Hematopoietic multipotent progenitor cell treated with erythropoietin and hydrocortisone succinate and interleukin-3 and kit ligand, for 8 days (in vitro differentiated cells): ENCODE measurements at regions not wholly inside any gene's neighbourhood (a gene's known extent, or its start where the extent isn't known, plus 50 kb on each side); places are given as distances from the start of the nearest gene placed in this dataset.

ENCODE experiments used
- DNase-seq: peaks from one replicate; pipeline ENCODE4 v3.0.0-alpha.2; 2015

DNA sequence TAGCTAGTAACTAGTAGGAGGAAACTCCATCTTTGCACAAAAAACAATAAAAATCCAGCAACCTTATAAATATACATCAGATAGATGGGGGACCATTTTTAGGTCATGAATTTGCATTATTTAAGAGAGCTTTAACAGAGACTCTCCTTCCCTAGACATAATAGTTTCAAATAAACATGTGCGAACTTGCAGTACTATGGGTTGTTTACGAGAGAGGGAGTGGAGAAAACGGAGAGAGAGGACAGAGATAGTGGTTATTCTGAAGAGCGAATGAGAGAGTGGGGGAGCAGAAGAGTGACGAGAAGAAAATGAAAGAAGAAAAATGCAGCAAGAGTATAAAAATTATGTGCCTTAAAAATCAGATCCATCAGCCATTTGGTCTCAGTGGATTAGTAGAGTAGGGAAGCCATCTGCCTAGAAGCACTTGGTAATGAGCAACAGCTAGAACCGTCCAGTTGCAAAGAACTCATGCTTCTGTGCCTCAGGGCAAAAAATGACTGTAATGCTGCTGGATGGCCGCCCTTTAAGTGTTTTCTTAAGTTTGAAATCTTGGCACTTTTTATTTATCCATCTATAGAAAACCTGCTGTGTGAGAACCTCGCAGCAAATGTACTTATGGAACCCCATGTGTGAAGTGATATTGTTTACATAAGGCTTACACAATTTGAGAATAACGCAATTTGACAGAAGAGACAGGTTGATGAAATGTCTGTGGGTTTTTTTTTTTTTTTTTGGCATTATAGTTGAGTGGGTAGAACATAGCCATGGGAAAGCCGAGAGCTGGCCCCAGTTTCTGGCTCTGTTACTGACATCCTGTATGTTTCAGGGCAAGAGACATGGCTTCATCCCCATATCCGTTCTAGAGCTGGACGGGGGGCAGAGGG is 95.6 kb upstream of the ZNF608 start:
- DNase-seq, result no peak

- DNase-seq, result no peak
These were observed 96.5 kb upstream of the ZNF608 start for GRCh38 chr5:124842725-124843595.

- DNase-seq, result no peak
These were observed 97.1 kb upstream of the ZNF608 start for GRCh38 chr5:124843596-124843899.

DNA sequence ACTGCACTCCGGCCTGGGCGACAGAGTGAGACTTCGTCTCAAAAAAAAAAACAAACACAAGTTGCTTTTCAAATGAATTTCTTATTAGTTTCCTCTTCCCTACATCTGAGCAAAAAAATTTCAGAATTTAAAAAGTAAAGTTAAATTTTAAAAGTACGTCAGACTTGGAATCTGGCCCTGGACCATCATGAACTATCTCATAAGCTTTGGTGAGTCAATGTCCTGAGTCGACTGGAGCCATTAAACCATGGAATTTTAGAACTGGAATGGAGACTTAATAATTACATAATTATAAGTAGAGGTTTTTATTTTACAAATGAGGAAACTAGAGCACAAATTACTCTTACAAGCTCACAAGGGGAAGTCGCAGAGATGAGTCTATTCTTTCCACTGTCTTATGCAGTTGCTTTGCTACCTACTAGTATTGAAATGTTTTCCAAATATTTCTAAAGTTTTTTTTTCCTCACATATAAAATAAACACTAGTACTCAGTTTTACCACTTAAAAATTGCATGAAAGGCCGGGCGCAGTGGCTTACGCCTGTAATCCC is 98.0 kb upstream of the ZNF608 start:
- DNase-seq, result no peak

- no peak for DNase-seq
These were observed 101.5 kb upstream of the ZNF608 start for GRCh38 chr5:124847907-124848306.

GRCh38 chr5:124849774-124850173 is 103.3 kb upstream of the ZNF608 start:
- no peak for DNase-seq

GRCh38 chr5:124856726-124857125 is 110.3 kb upstream of the ZNF608 start:
- DNase-seq, result no peak

- no peak for DNase-seq
These were observed 112.2 kb upstream of the ZNF608 start for GRCh38 chr5:124858612-124859011.

DNA sequence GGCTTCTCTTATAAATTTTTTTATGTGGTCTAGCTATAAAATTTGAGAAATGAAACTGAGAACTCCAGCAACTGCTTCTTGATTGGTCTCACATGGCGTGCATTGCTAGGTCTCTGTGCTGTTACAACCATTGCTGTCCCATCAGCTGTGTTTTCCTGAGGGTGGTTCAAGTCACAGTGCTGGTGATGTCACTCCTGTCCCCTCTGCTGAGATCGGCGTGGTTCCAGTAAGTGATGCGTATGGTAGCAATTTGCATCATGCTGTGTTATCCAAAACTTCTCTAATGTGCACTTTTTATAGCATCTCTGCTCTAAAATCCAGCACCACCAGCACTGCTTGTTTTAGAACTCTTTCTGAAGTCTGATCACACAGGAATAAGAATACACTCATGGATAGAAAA is 112.6 kb upstream of the ZNF608 start:
- DNase-seq, result no peak

DNA sequence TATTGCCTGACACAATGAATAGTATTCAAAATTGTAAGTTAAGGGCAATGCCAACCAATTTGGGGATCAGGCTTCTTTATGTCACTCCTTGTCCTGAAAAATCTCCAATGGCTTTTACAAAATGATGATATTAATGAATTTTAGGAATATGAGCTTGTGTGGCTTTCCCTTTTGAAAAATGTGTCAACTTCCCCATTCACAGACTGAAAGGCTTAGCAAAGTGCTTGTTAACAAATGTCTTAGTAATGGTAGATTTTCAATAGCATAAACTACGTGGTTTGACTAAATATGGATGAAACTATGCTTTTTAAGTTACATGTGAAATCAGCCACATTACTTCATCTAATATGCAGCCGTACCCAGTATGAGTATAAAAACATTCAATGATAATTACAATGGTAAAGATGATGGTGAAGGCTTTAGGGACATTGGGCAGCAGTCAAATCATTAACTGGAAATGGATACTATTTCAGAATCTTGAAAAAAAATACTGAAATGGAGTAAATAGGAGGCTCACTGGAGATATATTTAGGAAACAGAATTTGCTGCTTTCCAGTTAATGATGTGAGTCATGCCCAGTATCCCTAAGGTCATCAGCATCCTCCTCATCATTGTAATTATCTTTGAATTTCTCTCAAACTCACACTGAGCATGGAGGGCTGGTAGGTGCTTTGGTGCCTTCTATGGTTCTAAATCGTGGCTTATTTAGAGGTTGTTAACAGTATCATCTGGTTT is 113.3 kb upstream of the ZNF608 start:
- no peak for DNase-seq

DNA sequence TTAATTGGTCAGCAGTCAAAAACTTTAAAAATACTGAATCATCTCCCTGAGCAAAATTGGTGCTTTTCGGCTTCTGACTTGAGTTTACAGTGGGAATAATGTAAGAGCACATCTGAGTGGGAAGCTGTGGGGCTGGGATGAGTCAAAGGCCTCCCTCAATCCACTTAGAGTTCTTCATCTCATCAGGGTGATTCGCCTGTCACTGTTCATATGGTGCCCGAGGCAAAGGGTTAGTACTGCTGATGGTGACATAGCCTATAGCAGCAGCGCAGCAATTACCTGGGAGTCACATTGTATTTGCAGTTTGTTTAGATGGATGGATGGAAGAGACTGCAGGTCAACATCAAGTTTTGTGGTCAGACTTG is 113.8 kb upstream of the ZNF608 start:
- no peak for DNase-seq

- DNase-seq, result no peak
These were observed 118.6 kb upstream of the ZNF608 start for GRCh38 chr5:124865066-124865465.

DNA sequence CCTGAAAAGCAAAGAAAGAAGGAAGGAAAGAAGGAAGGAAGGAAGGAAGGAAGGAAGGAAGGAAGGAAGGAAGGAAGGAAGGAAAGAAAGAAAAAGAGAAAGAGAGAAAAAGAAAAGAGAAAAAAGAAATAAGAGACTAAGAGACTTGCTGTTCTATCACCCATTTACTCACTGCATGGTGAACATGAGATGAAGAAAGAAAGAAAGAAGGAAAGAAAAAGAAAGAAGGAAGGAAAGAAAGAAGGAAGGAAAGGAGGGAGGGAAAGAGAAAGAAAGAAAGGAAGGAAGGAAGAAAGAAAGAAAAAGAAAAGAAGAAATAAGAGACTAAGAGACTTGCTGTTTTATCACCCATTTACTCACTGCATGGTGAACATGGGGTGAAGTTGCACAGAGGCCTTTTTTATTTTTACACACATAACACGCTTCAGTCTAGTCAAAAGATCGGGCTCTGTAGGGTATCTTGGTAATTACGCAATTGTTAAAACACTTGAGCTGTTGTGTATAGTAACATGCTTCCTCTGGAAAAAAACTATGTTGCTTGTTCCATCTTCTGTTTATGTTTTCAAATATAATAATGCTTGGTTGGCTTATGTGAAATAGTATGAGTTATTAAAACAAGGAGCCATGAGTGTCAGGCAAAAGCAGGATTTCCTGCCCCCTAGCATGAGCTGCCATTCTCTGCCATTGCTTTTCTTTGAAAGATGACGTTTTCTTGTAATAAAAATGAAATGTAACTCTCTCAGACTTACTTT is 119.3 kb upstream of the ZNF608 start:
- DNase-seq, result no peak

DNA sequence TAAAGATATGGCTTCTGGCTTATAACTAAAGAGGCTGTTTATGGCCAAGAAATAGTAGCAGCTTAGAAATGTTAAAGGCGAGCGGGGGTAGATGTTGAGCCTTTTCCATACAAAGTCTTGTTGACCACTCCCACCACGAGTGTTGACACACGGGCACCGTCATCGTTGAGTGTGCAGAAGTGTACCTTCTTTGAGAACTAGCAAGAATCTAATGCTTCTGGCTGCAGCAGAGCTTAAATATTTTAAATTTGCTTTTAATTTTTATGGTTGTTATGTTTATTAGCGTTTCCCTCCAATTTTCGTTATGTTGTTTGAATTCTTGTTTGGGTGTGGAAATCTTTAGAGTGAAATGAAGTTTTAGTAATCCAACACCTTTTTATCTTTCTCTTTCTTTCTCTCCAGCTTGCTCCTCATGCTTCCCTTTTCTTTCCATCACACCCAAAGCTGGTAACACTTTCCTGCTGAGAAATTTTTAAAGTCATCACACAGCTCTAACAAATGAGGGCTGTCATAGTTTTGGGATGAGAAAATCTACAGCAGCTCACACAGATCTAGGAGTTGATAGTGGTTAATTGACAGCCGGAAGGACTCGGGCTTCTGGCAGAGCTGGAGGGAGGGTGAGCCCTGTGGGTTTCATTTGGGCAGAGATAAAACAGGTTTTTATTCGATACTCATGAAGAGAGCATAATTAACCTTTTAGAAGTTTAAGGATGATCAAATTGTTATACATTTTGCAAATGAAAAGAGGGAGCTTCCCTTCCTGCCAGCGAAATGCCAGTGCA is 120.1 kb upstream of the ZNF608 start:
- no peak for DNase-seq

GRCh38 chr5:124867137-124867704 is 120.8 kb upstream of the ZNF608 start:
- DNase-seq, result no peak

DNA sequence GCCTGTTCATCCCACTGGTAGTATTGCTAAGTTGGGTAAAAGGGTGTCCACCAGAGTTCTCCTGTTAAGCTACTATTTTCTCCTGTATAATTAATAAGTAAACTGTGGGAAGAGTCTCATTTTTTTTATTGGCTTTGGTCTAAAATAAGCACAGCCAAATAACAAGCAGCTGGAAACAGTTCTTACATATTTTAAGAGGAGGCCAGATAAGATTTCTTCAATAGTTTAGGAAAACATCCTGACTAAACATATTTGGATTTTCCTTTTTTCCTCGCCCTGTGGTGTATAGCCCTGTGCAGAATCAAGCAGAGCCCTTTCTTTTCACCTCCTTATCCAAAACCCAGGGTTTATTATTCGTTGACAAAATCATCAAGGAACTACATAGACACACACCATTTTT is 122.2 kb upstream of the ZNF608 start:
- DNase-seq, result no peak

GRCh38 chr5:124869426-124870033 is 123.1 kb upstream of the ZNF608 start:
- no peak for DNase-seq

DNA sequence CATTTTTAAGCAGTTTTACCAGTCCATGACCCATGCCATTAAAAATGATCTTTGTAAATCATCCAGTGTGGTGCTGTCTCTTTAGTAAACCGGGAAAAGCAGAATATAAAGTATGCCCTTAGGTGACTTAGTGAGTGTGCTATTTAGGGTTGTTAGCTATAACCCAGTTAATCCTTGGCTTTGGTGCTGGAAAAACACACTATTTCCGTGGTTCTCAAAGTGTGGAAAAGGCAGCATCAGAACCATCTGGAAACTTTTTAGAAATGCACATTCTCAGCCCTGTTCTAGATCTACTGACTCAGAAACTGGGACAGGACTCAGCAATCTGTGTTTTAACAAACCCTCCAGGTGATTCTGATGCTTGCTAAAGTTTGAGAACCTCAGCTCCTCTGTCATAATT is 123.6 kb upstream of the ZNF608 start:
- DNase-seq, result no peak

- DNase-seq, result no peak
These were observed 124.9 kb upstream of the ZNF608 start for GRCh38 chr5:124871303-124871702.

DNA sequence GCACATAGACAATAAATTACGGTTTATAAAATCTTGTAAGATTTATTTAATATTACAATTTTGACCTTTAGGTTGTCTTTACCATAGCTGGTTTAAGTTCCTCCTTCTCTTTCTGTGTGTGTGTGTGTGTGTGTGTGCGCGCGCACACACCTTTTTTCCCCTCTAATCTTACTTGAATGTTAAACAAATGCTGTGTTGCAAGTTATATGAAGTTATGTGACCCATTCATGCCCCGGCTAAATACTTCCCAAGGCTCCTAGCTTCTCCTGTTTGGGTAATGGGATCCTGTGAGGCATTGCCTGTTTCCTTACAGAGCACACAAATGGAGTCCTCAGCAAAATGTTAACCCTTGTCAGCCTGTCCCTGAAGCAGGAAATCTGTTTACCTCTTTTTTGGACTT is 125.6 kb upstream of the ZNF608 start:
- no peak for DNase-seq

- no peak for DNase-seq
These were observed 126.2 kb upstream of the ZNF608 start for GRCh38 chr5:124872615-124873014.
